Hippocampal formation (tissue), 2 donors: ENCODE measurements at regions not wholly inside any gene's neighbourhood (a gene's known extent, or its start where the extent isn't known, plus 50 kb on each side); places are given as distances from the start of the nearest gene placed in this dataset.
"Not testable (repeated sequence)": the region's sequence is repeated elsewhere in the genome, so short reads cannot be mapped to it uniquely, and the experiment has no call there.

Experiments
- DNase-seq, 2 donors: peaks; one replicate each; lab custom pipeline; 2025; lab: John Stamatoyannopoulos, UW

DNA sequence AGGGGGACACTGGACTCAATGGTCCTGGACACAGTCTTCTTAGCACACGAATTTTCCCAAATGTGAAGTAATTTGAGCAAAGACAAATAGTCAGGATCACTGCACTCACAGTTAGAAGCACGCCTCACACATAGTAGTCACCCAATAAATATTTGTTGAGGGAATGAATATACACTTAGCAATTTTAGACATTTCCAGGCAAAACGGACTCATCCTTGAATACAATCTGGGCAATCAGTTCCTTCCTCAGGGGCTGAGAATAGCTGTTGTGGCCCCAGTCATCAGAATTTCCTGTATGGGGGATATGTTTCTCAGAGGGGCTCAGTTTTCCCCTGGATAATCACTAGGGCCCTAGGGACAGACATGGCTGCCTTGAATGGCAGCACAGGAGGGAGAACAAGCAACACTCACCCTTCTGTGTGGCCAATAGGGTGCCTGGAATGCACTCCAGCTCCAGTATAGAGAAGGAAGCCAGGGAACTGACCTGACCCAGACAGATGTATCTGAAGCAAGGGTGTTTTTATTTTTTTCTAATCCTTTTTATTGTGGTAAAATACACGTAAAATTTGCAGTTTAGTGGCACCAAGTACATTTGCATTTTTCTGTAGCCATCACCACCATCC, 282.7 kb upstream of the ZNF32 start:
- DNase-seq: no peak

DNA sequence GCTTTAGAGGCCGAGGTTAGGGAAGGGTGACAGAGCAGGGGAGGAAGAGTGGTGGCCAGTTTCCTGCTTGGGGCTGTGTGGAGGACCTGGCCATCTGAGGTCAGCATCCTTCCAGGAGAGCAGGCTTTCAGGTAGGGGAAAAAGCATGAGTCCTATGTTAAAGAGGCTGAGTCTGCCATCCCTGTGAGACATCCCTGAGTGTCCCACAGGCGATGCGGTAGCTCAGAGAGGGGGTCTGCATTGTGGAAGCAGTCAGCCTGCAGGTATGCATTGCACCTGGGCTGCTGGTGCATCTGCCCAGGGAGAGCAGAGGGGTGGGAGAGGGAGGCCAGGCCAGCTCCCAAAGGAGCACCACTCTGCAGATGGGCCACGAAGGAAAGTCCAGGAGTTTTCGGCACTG, 282.1 kb upstream of the ZNF32 start:
- DNase-seq: no peak

DNA sequence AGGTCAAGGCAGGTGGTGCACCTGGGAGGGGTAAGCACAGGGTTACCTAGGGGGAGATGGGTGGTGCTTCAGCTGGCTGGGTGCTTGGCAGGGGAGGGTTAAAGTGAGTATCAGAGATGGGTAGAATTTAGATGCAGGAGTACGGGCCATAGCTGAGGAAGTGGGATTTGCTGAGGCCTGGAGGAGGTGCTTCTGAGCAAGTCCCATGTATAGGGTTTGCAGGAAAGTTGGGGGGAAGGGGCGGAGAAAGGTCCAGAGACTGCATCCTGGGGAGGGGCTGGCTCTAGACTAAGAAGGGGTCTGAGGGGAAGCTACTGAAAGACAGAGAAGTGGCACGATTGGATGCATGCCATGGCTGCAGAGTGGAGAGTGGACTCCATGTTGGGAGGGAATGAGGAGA, 281.6 kb upstream of the ZNF32 start:
- DNase-seq: no peak

DNA sequence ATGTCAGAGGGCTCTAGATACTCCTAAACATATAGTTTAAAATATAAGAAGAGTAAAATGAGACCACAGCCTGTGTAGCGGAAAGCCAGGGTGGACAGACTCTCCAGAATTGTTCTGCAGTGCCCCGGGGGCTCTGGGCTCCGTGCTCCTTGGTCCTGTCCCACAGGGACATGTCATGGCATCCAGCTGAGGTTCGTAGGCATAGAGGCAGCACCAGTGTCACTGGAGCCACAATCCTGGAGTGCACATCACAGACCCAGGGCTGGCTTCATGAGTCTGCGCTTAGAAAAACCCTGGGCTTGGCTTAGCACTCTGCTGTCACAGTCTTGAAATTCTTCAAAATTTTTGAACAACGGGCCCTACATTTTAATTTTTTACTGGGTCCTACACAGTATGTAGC, 280.4 kb upstream of the ZNF32 start:
- DNase-seq: no peak

DNA sequence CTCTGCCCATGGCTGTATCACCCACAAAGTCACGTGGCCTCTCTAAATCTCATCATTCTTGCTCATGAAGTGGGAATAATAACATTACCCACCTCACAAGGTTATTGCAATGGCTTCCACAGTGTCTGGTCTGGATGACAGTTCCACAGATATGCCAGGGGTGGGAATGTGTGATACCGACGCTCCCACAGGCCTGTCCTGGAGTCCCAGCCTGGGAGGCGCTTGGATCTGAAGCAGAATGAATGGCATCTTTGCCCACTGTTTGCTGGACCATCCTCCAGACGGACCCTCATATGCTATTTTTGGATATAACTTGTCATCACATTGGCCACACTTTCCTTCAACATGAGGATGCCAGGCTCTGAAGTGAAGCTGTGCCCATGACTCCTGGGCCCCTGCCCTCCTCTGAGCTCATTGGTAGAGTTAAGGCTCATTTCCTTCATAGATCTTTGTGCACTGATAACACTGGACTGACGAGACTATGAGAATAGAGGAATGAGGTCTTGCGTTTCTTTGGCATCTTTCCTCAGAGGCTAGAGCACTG, 279.8 kb upstream of the ZNF32 start:
- no peak for DNase-seq

DNA sequence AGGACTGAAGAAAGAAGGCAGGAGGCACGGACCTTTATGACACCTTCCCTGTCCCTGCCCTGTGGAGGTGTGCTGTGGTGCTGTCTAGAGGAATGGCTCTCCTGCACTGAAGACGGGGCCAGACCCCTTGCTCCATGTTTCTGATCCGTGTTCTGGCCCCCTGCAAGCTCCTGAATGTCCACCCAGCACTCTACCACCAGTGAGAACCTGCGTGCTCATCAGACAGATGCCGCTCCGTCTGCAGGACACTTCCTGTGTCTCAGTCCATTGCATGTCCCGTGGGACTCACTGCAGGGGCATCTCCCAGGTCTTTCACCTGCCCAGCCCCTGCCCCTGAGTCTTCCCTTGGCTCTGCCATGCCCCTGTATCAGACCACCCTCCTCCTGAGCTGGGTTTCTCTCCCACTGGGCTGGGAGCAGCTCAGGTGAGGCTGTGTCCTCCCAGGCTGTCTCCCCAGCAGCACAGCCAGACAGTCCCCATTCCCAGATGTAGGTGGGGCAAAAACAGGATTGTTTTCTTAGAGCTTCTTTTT, 278.3 kb upstream of the ZNF32 start:
- no peak for DNase-seq

DNA sequence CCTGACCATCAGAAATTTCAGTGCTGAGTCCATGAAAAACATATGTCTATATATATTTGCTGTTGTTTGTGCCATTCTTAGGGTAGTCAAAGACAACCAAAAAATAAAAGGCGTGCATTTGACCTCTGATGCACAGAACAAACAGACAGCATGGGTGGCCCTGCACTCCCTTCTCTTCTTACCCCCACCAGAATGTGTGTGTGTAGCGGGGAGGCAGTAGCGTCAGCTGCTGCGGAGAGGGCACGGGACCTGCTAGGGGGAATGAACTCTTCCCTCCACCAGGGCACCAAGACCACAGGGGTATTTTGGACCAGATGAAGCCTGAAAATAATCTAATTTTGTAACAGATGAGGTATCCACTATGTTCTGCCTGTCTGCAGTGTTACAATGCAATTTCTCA, 277.7 kb upstream of the ZNF32 start:
- DNase-seq: no peak

DNA sequence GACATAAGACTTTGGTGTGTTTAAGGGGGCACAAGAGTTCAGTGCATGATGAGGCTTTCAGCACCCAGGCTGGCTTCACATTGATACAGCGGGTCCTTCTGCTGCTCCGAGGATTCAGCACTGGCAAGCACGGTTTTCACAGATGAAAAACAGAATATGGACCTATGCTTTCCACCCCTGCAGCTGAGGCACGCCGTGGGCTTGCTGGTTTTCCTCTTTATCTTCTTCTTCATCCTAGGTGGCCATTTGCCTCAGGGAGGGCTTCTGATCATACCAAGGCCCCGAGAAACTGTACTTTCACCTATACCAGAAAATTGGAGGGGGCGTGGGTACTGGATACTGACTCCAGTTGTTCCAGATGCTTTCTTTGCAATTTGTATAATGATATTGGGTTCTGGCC, 277.1 kb upstream of the ZNF32 start:
- DNase-seq: no peak

DNA sequence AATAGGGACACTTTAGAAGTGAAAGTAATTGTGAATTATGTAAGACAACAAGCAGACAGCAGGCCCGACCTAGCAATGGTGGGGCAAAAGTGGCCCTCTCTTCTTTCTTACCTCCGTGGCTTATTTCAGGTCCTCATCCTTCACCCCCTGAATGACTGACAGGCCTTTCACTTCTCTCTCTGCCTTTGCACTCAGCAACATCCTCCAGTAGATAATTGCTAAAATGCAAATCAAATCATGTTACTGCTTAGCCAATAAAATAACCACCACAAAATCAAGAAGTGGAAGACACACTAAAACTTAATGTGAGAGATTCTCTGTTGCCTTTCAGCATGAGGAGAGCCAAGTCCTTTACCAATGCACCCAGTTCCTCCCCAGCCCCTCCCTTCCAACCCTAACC, 274.6 kb upstream of the ZNF32 start:
- no peak for DNase-seq

DNA sequence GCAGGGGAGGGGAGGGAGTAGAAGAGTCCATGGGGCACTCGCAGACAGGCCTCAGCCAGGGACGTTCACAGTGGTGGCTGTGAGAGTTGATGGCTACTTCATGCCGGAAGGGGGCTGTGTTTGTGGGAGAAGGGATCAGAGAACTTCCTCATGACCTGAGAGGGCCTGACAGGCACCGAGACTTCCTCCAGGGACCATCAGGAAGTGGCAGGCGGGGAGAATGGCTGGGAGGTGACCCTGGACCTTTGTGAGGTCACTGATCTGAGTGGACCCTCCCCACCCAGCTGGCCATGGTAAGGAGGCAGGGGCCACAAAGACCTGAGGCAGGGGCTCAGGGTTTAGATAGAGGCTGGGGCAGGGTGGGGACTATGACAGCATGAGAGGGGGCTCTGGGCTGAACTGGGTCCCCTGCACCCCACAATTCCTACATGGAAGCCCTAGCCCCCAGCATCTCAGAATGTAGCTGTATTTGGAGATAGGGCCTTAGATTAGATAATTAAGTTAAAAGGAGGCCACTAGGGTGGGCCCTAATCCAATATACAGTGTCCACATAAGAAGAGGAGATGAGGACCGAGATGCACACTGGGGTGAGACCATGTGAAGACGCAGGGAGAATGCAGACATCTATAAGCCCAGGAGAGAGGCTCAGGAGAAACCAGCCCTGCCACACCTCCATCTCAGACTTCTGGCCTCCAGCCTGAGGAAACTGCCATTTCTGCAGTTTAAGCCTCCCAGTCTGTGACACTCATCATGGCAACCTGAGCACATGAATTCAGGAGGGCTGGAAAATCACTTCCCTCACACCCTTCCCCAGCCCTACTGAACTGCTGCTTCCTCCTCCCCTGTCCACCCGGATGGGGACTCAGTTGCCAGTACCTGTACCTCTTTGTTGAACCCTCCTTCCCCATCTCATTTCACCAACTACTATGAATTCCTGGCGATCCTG, 273.9 kb upstream of the ZNF32 start:
- DNase-seq: no peak

DNA sequence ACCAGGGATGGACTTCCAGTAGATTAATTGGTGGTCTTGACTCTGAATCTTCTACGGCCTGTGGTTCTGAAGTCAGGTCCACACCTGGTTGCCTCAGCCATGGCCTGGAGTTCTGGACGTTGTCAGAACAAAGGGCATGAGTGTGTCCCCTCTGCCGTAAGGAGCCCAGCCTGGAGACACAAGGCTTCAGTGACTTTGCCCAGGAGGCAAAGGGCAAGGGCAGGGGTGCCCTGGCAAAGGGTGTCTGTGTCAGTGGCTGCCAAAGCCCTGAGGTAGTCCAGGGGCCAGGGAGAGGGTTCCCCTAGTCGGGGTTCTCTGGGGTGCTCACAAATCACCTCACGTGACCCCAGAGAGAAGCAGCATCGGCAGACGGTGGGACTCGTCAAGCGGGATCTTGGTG, 273.2 kb upstream of the ZNF32 start:
- no peak for DNase-seq

DNA sequence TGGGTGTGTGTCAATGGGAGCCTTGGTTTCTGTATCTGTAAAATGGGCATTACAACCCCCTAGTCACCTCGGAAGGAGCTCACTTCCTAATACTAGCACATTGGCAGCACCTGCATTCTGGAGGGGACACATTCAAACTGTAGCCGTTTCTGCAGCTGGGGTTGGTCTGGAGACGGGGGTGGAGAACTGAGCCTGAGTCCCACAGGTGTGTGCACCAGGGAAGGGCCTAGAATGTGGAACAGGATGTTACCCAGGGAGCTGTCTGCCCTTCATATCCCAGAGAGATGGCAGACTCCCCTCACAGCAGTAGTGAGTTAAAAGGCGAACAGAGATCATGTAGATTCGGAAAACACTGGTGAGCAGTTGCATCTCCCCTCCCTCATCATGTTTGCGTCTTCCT, 272.8 kb upstream of the ZNF32 start:
- no peak for DNase-seq

DNA sequence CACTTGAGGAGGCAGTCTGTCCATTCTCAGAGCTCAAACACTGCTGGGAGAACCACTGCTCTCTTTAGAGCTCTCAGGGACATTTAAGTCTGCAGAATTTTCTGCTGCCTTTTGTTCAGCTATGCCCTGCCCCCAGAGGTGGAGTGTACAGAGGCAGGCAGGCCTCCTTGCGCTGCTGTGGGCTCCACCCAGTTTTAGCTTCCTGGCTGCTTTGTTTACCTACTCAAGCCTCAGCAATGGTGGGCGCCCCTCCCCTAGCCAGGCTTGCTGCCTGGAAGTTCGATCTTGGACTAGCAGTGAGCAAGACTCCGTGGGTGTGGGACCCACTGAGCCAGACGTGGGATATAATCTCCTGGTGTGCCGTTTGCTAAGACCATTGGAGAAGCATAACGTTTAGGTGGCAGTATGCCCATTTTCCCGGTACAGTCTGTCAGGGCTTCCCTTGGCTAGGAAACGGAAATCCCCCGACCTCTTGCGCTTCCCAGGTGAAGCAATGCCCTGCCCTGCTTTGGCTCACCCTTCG, 271.6 kb upstream of the ZNF32 start:
- not testable (repeated sequence) for DNase-seq

DNA sequence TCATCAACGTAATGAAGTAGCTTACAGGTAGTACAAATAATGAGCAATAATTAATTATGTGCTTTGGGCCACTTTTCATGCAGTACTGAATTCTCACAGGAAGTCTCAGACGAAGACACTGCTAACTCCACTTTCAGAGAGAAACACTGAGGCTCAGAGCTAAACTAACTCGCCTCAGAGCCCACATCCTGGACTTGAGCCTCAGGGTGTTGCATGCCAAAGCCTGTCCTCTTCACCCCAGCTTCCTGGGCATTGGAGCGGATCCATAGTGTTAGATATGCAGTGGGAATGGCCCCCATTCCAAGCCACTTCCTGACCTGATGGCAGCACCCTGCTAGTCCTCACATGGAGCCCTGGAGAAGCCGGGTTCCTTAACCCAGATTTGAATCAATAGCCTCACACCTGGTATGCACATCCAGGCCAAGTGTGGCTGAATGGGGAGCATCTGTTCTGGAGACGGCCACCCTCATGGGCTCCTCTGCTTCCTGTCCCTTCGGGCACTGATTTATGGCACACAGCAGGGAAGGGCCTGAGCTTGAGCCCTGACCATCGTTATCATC, 265.1 kb upstream of the ZNF32 start:
- no peak for DNase-seq

DNA sequence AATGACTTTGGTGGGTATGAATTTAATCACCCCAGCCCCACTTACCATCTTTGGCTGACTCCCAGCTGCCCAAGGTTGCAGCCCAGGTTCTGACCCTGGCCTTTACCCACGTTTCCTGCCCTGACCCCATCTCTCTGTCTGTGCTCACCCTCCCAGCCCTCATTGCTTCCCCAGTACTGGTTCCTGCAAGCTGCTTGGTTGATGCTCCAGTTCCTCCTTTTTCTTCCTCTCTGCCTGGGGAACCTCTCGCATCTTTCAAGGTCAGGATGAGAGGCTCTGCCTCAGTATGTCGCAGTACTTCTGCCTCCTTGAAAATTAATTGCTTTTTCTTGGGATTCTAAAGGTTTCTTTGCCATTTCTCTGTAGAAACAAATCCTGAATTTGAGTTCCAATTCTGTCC, 263.8 kb upstream of the ZNF32 start:
- no peak for DNase-seq

DNA sequence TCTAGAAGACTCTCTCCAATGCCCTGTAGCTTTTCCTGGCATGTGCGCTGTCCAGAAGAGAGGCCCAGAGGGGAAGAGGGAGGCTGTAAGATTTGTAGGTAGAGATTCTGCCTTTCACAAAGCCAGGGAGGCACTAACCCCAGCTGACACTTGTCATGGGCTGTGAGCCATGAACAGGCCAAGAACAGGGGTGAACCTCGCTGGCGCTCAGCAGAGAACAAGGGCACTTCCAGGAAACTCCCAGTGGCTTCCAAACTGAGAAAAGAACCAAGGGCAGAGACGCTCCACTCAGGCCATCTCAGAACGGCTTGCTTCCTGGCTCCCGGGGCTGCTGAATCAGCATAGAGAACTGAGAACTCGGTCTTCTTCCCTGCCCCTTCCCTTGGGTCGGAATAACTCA, 257.8 kb upstream of the ZNF32 start:
- no peak for DNase-seq

DNA sequence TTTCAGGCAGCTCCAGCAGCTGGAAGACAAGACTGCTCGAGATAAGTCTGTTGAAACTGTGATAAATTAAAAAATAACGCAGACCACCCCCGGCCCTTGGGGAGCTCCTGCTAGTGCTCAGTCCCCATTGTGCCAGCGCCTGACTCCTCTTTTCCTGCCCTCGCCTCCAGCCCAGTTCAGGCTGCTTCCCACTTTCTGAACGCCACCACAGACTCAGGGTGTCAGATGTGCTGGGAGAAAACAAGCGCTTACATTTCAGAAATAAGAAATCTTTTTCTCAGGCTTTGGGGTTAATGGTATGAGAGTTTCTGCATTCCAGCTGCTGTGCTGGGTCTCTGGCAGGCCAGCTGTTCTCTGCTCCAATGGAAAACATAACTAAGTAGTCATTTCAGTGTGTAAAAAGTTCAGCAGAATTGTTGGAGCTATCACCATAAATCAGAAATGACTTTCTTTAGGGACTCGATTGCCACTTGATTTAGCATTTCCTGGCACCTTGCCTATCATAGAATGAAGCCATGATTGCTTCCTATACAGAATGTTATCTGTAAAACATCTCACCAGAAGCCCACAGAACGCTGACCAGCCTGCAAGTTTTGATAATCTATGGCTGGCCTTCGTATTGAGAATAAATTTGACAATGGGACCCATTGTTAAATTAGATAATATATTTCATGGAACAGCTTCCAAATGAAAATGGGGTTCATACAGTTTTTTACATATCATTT, 257.0 kb upstream of the ZNF32 start:
- DNase-seq: no peak

DNA sequence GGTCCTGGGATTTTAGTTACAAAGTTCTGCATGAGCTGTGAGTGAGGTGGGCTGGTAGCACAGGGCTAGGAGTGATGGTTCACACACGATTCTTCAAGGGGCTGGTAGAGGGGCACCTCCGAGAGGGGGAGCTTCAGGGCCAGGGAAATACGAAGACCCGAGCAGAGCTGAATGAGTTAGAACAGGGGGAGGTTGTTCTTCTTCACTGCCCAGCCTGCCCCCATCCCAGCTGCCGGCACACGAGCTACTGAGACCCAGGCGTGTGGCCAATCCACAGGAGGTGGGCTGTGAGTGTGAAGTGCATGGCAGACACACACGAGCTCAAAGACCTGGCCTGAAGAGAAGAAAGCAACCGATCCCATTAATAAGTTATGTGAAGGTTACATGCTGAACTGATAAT, 256.2 kb upstream of the ZNF32 start:
- DNase-seq: no peak

DNA sequence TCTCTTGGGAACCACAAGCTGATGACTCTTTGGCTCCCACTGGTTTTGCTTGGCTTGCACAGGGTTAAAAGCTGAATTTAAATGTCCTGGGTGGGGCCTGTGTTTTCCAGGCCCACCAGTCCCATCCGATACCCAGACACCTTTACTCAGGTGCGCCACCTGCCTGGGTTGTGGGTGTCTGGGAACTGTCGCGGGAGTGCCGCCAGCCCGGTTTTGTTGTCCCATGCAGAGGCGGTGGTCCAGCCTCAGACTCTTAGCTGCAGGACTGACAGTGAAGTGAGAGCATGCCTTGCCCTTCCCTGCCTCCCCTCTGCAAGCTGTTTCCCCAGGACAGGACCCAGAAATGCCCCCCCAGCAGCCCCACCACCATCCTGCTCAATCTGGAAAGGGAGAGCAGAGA, 255.6 kb upstream of the ZNF32 start:
- DNase-seq: no peak

DNA sequence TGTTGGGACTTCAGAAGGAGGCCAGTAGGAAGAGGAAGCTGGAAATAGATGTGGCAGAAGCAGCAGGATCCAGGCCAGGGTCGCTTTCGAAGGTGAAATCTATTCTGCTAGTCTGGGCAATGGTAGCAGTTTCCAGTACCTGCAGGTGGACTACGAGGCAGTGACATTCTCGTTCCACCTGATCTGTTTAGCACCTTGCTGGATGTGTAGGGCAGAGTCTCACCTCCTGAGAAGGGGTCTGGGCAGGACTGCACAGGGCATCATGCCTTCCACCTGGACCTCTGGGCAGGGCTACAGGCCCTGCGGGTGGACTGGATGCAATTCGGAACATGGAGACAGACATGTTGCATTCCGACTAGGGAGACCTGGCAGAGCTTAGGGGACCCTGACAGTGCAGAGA, 254.8 kb upstream of the ZNF32 start:
- no peak for DNase-seq

DNA sequence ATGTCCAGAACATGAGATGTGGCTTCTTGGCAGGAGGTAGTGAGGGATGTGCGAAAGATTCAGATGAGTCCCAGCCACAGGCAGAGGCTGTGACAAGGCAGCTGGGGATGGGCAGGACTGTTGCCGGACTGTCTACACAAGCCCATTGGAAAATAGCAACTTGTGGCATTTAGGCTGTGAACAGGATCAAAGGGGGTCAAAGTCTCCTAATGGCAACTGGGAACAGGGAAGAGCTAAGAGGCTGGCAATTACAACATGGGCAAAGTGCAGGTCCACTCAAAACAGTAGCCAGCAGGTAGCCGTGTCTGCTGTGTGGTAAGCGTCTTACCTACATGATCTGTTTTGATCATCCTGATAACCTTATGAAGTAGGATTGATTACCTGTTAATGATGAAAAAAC, 254.2 kb upstream of the ZNF32 start:
- no peak for DNase-seq
